WI38 (cell line): ENCODE measurements at regions not wholly inside any gene's neighbourhood (a gene's known extent, or its start where the extent isn't known, plus 50 kb on each side); places are given as distances from the start of the nearest gene placed in this dataset.

ENCODE experiments used
- H3K4me3 ChIP-seq: 2 replicates; pipeline ENCODE4 v1.5.1; 2011; ENCODE audit warnings: low read depth, mild to moderate bottlenecking, control low read depth, low read length
- TF ChIP-seq, protein P1 (sequence below): IDR thresholded peaks from 2 replicates; pipeline ENCODE4 v1.5.1; 2012; ENCODE audit warnings: low read depth, mild to moderate bottlenecking, control low read depth, low read length

DNA sequence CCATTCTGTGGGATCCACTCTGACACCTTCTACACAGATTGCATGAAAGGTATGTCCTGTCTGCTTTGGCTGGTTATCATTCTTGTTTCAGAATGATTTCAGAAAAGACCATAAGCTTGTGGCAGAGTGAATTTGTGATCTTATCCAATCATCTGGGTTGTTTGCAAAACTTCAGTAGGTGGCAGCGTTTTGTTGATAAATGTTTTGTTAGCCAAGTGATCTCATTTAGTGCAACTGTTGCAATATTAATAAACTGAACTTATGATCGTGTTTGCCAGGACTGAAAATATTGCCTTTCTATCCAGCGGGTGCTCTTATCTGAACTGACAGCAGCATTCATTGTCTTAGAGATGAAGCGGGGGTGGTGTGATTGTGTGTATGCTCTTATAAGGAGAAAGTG, 613.2 kb upstream of the NOX3 start:
- TF ChIP-seq, protein P1, sequence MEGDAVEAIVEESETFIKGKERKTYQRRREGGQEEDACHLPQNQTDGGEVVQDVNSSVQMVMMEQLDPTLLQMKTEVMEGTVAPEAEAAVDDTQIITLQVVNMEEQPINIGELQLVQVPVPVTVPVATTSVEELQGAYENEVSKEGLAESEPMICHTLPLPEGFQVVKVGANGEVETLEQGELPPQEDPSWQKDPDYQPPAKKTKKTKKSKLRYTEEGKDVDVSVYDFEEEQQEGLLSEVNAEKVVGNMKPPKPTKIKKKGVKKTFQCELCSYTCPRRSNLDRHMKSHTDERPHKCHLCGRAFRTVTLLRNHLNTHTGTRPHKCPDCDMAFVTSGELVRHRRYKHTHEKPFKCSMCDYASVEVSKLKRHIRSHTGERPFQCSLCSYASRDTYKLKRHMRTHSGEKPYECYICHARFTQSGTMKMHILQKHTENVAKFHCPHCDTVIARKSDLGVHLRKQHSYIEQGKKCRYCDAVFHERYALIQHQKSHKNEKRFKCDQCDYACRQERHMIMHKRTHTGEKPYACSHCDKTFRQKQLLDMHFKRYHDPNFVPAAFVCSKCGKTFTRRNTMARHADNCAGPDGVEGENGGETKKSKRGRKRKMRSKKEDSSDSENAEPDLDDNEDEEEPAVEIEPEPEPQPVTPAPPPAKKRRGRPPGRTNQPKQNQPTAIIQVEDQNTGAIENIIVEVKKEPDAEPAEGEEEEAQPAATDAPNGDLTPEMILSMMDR: no peak
- no peak overlapping the region for H3K4me3 ChIP-seq

DNA sequence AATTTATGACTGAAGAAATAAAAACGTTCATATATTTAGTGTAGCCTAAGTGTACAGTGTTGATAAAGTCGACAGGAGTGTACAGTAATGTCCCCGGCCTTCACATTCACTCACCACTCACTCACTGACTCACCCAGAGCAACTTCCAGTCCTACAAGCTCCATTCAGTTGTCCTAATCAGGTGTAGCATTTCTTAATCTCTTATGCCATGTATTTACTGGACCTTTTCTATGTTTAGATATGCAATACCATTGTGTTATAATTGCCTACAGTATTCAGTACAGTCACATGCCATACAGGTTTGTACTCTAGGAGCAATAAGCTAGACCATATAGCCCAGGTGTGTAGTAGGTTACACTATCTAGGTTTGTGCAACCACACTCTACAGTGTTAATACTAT, 610.2 kb upstream of the NOX3 start:
- TF ChIP-seq, protein P1: no peak

DNA sequence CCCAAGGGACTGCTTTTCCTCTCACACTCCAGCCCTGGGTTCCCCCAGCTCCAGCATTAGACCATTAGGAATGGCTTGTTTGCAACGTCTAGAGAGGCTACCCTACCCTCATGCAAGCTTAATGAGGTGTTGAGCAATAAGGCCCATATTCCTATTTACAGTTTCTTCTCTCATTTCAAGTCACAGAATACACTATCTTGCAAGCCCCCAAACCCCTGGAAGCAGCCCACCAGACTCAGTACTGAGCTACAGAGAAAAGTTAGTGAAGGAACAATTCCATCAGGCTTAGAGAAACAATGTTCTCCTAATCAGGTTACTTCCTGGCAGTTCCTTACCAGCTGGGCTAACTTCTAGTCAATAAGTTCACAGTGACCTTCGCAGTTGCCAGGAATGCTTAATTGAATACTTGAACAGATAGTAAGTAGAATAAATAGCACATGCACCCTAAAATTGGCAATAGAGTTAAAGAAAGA, 606.5 kb upstream of the NOX3 start:
- TF ChIP-seq, protein P1: no peak

More for the DNA sequence above, 610.2 kb upstream of the NOX3 start:
- H3K4me3 ChIP-seq: no peak overlapping the region

DNA sequence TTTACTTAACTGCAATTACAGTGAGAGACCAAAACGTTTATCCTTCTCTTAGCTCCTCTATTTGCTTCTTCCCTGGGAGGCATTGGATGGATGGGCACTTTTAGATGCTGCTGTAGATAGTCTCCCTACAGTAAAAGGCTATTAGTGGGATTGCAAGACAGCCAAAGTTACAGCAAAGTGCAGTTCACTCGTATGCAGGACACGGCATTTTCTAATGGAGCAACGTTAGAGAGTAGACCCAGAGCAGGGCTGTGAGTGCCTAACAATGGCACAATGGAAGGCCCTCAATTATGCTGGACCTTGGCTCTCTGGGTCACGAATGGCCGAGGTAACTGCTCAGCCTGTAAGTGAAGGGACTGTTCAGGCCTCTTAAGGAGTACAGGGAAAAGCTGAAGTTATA, 605.8 kb upstream of the NOX3 start:
- TF ChIP-seq, protein P1: no peak
- no peak overlapping the region for H3K4me3 ChIP-seq

More for the DNA sequence above, 606.5 kb upstream of the NOX3 start:
- H3K4me3 ChIP-seq: no peak overlapping the region

DNA sequence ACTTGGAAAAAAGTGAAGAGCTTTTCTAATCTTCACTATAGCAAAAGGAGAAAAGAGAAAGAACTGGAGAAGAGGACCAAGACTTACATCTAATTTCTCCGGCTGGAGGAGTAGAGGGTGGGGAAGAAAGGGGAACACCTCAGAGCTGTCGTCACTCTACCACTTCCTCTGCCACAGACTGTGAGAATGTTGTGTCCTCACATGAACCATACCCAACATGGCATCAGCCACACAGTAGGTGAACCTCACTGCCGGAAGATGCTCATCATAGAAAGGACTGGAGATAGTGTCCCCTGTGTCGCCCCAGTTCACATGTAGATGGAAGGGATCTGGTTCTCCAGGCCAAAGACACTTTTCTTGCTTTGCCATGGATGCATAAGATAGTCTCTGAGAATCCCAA, 604.4 kb upstream of the NOX3 start:
- TF ChIP-seq, protein P1: no peak
- no peak overlapping the region for H3K4me3 ChIP-seq

DNA sequence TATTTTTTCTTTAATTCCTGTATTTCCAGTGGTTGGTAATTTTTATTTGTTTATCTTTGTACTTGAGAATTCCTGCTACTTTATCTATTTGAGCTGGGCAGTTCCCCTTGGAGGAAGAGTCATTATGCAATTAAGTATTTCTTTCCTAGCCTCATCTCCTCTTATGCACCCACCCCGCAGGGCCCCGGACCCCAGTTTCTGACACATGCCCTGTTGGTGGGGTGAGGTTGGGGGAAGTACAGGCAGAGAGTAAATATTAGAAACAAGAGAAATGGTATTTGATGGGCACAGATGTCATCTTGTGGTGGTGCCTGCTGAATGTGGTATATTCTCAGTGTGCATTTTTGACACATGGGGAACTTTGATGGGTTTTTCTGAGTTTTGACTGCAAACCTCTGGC, 602.7 kb upstream of the NOX3 start:
- H3K4me3 ChIP-seq: no peak overlapping the region
- TF ChIP-seq, protein P1: no peak

DNA sequence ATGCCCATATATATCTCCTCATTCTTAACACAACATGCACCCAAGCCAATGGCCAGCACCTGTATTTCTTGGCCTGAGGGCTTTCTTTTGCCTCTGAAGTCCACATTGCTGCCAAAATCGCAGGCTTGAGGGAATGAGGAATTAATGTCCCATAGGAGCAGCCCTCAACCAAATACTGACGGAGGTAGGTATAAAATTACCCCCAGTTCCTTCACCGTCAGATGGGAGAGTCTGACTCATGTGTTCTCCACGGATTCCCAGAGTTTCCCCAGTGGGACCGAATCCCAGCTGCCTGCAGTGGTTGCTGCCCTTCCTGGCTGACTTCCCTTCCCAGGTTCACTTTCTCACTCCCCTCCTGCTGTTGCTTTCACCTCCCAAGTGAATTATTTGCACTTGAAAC, 602.2 kb upstream of the NOX3 start:
- TF ChIP-seq, protein P1: no peak
- H3K4me3 ChIP-seq: no peak overlapping the region
